CD14-positive monocyte (primary cell): ENCODE measurements at regions not wholly inside any gene's neighbourhood (a gene's known extent, or its start where the extent isn't known, plus 50 kb on each side); places are given as distances from the start of the nearest gene placed in this dataset.

ENCODE experiments used
- DNase-seq, 3 donors: peaks; one replicate each; pipeline ENCODE4 v3.0.0-alpha.2; 2011 to 2022
- H2AFZ ChIP-seq: 2 replicates; pipeline ENCODE4 v1.6.0; 2012; ENCODE audit warnings: mild to moderate bottlenecking, low read depth, low read length, inconsistent platforms; ENCODE audit not compliant: insufficient read depth, poor library complexity, severe bottlenecking
- H3K27ac ChIP-seq, 2 donors: 1 replicate in 1 of 2; 2 replicates in 1 of 2; pipeline ENCODE4 v1.5.1; 2012 to 2013; ENCODE audit warnings: low read length in 2 of 2, control low read depth in 1 of 2, inconsistent platforms in 1 of 2, low read depth in 1 of 2, mild to moderate bottlenecking in 1 of 2
- H3K27me3 ChIP-seq, 2 donors: one replicate each; pipeline versions ENCODE4 v1.6.0 to v1.6.1; 2011 to 2013; ENCODE audit warnings: low read length in 2 of 2; ENCODE audit not compliant: control insufficient read depth in 2 of 2, insufficient read depth in 2 of 2
- H3K36me3 ChIP-seq, 2 donors: replicated peaks in 1 of 2; 1 replicate in 1 of 2; 2 replicates in 1 of 2; pipeline versions ENCODE4 v1.5.1 to v1.6.1; 2012 to 2013; ENCODE audit warnings: low read length in 2 of 2, control low read depth in 1 of 2, inconsistent platforms in 1 of 2, mild to moderate bottlenecking in 1 of 2; ENCODE audit not compliant: insufficient read depth in 2 of 2, control insufficient read depth in 1 of 2
- H3K4me1 ChIP-seq, 2 donors: 1 replicate in 1 of 2; 2 replicates in 1 of 2; pipeline versions ENCODE4 v1.5.1 to v1.6.1; 2012 to 2013; ENCODE audit warnings: low read length in 2 of 2, control low read depth in 1 of 2, inconsistent platforms in 1 of 2, mild to moderate bottlenecking in 1 of 2, moderate library complexity in 1 of 2; ENCODE audit not compliant: insufficient read depth in 2 of 2, control insufficient read depth in 1 of 2
- H3K4me2 ChIP-seq: replicated peaks from 2 replicates; pipeline ENCODE3; 2012; ENCODE audit warnings: low read length, moderate library complexity, mild to moderate bottlenecking; ENCODE audit not compliant: poor library complexity, severe bottlenecking; ENCODE audit errors: extremely low read depth
- H3K4me3 ChIP-seq, 3 experiments: fragments of 200-600 bp in 1 of 3; sonication (generic) in 1 of 3; replicated peaks in 1 of 3; 1 replicate in 2 of 3; 2 replicates in 1 of 3; pipeline ENCODE4 v1.5.1; 2011 to 2013; ENCODE audit warnings: low read length in 3 of 3, mild to moderate bottlenecking in 3 of 3, control low read depth in 2 of 3, low read depth in 2 of 3, inconsistent platforms in 1 of 3, moderate library complexity in 1 of 3
- H3K79me2 ChIP-seq: 2 replicates; pipeline ENCODE4 v1.6.0; 2012; ENCODE audit warnings: mild to moderate bottlenecking, control low read depth, inconsistent platforms, low read length, moderate library complexity; ENCODE audit not compliant: insufficient read depth
- H3K9ac ChIP-seq: 2 replicates; pipeline ENCODE4 v1.6.0; 2017; ENCODE audit warnings: low read length, mild to moderate bottlenecking; ENCODE audit not compliant: insufficient read depth, poor library complexity, severe bottlenecking
- H3K9me3 ChIP-seq, 2 donors: replicated peaks in 1 of 2; 1 replicate in 1 of 2; 2 replicates in 1 of 2; pipeline versions ENCODE4 v1.5.1 to v1.6.1; 2012 to 2013; ENCODE audit warnings: low read length in 2 of 2, control low read depth in 1 of 2; ENCODE audit not compliant: control insufficient read depth in 1 of 2, insufficient read depth in 1 of 2
- H4K20me1 ChIP-seq: 2 replicates; pipeline ENCODE4 v1.6.0; 2012; ENCODE audit warnings: mild to moderate bottlenecking, low read length, control low read depth, moderate library complexity; ENCODE audit not compliant: insufficient read depth
- H3K27ac Mint-ChIP-seq, 7 donors: one replicate each; pipeline ENCODE4 v1.8.0; 2020; ENCODE audit warnings: mild to moderate bottlenecking in 7 of 7, mixed read lengths in 7 of 7, moderate library complexity in 6 of 7, inconsistent platforms in 2 of 7
- H3K27me3 Mint-ChIP-seq, 3 donors: one replicate each; pipeline ENCODE4 v1.8.0; 2021 to 2022; ENCODE audit warnings: low read depth in 3 of 3, mild to moderate bottlenecking in 3 of 3, mixed read lengths in 3 of 3, moderate library complexity in 3 of 3, inconsistent platforms in 1 of 3
- H3K36me3 Mint-ChIP-seq, 2 donors: one replicate each; pipeline ENCODE4 v1.8.0; 2020; ENCODE audit warnings: mixed read lengths in 2 of 2, inconsistent platforms in 1 of 2, mild to moderate bottlenecking in 1 of 2
- H3K4me1 Mint-ChIP-seq: one replicate; pipeline ENCODE4 v1.8.0; 2020; ENCODE audit warnings: mild to moderate bottlenecking, mixed read lengths
- H3K4me3 Mint-ChIP-seq, 2 donors: one replicate each; pipeline ENCODE4 v1.8.0; 2020; ENCODE audit warnings: mild to moderate bottlenecking in 2 of 2, mixed read lengths in 2 of 2, moderate library complexity in 1 of 2
- H3K9me3 Mint-ChIP-seq, 7 donors: one replicate each; pipeline ENCODE4 v1.8.0; 2020 to 2022; ENCODE audit warnings: mixed read lengths in 7 of 7, mild to moderate bottlenecking in 6 of 7, moderate library complexity in 6 of 7, inconsistent platforms in 2 of 7
- CTCF ChIP-seq: fragments of 200-600 bp; IDR thresholded peaks from one replicate; pipeline ENCODE4 v1.8.0; 2022; ENCODE audit warnings: antibody characterized with exemption, mild to moderate bottlenecking
- WGBS: methylation state at CpG from one replicate; pipeline ENCODE4 v1.1.5; 2013; ENCODE audit warnings: missing lambda C conversion rate; ENCODE audit not compliant: insufficient coverage; 5-methylcytosine and 5-hydroxymethylcytosine counted together
- intact Hi-C, 2 donors: fragments of 100-400 bp; cut with micrococcal nuclease; formaldehyde crosslinking; loops; one replicate each; pipeline versions ENCODE4 v1.15.0 to v1.15.1; 2023

- no peaks in the 10 kb centered on the region for H3K27me3 ChIP-seq
- WGBS = no CpG with 5 or more reads among the region's 4 CpGs
- H3K9me3 Mint-ChIP-seq = peaks cover 0 to 2% (median 0%) of the 10 kb centered on the region in 7 donors
- H3K4me1 ChIP-seq = no peaks in the 10 kb centered on the region
- no peak overlapping the region for H3K27ac ChIP-seq
- DNase-seq = no peak
- H4K20me1 ChIP-seq = no peaks in the 10 kb centered on the region
- no peaks in the 10 kb centered on the region for H3K79me2 ChIP-seq
- no peaks in the 10 kb centered on the region for H3K27me3 Mint-ChIP-seq
- no peak overlapping the region for H2AFZ ChIP-seq
- intact Hi-C loops = no loop called here
- H3K36me3 ChIP-seq = no peaks in the 10 kb centered on the region
- no peak overlapping the region for H3K27ac Mint-ChIP-seq
- no peaks in the 10 kb centered on the region for H3K4me1 Mint-ChIP-seq
- no peak for TF ChIP-seq CTCF
- no peak overlapping the region for H3K4me2 ChIP-seq
- H3K4me3 Mint-ChIP-seq = no peak overlapping the region
- H3K9ac ChIP-seq = no peak overlapping the region
- H3K36me3 Mint-ChIP-seq = no peaks in the 10 kb centered on the region
- no peak overlapping the region for H3K4me3 ChIP-seq
- no peaks in the 10 kb centered on the region for H3K9me3 ChIP-seq
Observed at GRCh38 chrY:14300775-14301174, 223.6 kb upstream of the NLGN4Y start.

GRCh38 chrY:14301552-14301951 is 222.8 kb upstream of the NLGN4Y start:
- Mint-ChIP-seq H3K4me3 (no peak overlapping the region), H3K9me3 (peaks cover 0 to 2% (median 0%) of the 10 kb centered on the region in 7 donors), H3K4me1 (no peaks in the 10 kb centered on the region), H3K27ac (no peak overlapping the region), H3K27me3 (no peaks in the 10 kb centered on the region), H3K36me3 (no peaks in the 10 kb centered on the region)
- Histone ChIP-seq H3K36me3 (no peaks in the 10 kb centered on the region), H2AFZ (no peak overlapping the region), H4K20me1 (no peaks in the 10 kb centered on the region), H3K9ac (no peak overlapping the region), H3K27ac (no peak overlapping the region), H3K27me3 (no peaks in the 10 kb centered on the region), H3K4me2 (no peak overlapping the region), H3K9me3 (no peaks in the 10 kb centered on the region), H3K4me3 (no peak overlapping the region), H3K79me2 (no peaks in the 10 kb centered on the region), H3K4me1 (no peaks in the 10 kb centered on the region)
- intact Hi-C loops = no loop called here
- TF ChIP-seq CTCF = no peak
- DNase-seq = no peak
- no CpG with 5 or more reads among the region's 3 CpGs for WGBS
